OCI-LY3 (cell line): ENCODE measurements at regions not wholly inside any gene's neighbourhood (a gene's known extent, or its start where the extent isn't known, plus 50 kb on each side); places are given as distances from the start of the nearest gene placed in this dataset.

Experiments
- CTCF ChIP-seq: fragments of 200-600, 300-600 bp; sonication (generic); IDR thresholded peaks from 2 replicates; pipeline ENCODE4 v1.5.1; 2014; ENCODE audit warnings: antibody characterized with exemption, low read length, low read depth
- EZH2phosphoT487 ChIP-seq: fragments of 200-600 bp; shearing (Covaris generic); IDR thresholded peaks from 2 replicates; pipeline ENCODE4 v1.6.1; 2018; ENCODE audit warnings: antibody characterized with exemption, mixed run types, low read depth

- TF ChIP-seq CTCF (no peak), EZH2phosphoT487 (no peak)
These were observed 84.9 kb downstream of the EDEM1 start for GRCh38 chr3:5272387-5272786.
